ENCODE measurements at regions not wholly inside any gene's neighbourhood (a gene's known extent, or its start where the extent isn't known, plus 50 kb on each side); places are given as distances from the start of the nearest gene placed in this dataset.

DNA sequence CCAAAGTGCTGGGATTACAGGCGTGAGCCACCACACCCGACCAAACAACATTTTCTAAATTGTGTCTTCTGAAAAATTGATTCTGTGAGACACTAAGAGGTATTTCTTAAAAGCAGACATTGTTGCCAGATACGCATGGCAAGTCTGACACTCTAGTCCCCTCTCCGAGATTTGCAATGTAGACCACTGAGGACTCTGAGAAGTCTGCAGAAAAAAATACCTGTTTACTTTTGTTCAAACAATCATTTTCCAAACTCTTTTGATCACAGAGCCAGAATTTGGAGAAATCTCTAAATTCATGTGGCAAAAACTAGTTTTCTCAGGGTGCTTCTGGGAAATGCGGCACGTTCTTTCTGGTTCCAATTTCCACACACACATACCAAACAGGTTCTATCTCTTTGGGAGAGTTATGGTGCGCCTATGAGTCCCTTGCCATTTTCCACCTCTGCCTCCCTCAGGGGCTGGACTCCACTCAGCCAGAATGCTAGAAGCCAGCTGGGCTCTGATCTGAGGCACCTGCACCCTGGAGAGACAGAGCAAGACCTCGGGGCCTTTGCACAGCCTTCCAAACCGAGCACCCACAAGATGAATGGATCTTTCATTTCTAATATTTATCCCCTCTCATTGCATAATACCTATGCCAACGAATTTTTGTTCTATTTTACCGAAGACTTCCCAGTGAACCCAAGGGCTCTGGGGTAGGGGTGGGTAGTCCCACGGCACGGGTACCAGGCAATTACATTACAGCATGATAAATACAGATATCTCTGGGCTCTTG, 152.7 kb downstream of the MYCN start:
- Histone ChIP-seq H3K4me3 (ENCODE audit: low read depth in 1 of 3, low read length in 3 of 3) (no peak overlapping the region), H3K9me3 (ENCODE audit: control insufficient read depth in 4 of 4, low read length in 3 of 4) (no peaks in the 10 kb centered on the region), H3K9ac (ENCODE audit: low read depth in 1 of 2, low read length in 2 of 2) (no peak overlapping the region), H3K36me3 (ENCODE audit: control insufficient read depth in 4 of 4, insufficient read depth in 3 of 4, low read depth in 1 of 4, low read length in 3 of 4) (no peaks in the 10 kb centered on the region), H3K27me3 (ENCODE audit: control insufficient read depth in 4 of 4, insufficient read depth in 4 of 4, low read length in 3 of 4) (no peaks in the 10 kb centered on the region), H3K27ac (ENCODE audit: low read depth in 1 of 2, low read length in 2 of 2) (no peak overlapping the region), H3K4me1 (ENCODE audit: control insufficient read depth in 4 of 4, insufficient read depth in 4 of 4, low read length in 3 of 4) (peaks cover 4 to 21% (median 8%) of the 10 kb centered on the region in 4 donors)
- TF ChIP-seq HNF4G (IDR thresholded peaks at IDR 0.05) = no peak
- TF ChIP-seq RXRA (IDR thresholded peaks at IDR 0.05) = no peak
- TF ChIP-seq HNF4A (conservative IDR thresholded peaks at IDR 0.05) = no peak
- TF ChIP-seq, protein P1, sequence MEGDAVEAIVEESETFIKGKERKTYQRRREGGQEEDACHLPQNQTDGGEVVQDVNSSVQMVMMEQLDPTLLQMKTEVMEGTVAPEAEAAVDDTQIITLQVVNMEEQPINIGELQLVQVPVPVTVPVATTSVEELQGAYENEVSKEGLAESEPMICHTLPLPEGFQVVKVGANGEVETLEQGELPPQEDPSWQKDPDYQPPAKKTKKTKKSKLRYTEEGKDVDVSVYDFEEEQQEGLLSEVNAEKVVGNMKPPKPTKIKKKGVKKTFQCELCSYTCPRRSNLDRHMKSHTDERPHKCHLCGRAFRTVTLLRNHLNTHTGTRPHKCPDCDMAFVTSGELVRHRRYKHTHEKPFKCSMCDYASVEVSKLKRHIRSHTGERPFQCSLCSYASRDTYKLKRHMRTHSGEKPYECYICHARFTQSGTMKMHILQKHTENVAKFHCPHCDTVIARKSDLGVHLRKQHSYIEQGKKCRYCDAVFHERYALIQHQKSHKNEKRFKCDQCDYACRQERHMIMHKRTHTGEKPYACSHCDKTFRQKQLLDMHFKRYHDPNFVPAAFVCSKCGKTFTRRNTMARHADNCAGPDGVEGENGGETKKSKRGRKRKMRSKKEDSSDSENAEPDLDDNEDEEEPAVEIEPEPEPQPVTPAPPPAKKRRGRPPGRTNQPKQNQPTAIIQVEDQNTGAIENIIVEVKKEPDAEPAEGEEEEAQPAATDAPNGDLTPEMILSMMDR (IDR thresholded peaks at IDR 0.05; ENCODE audit: low read depth, low read length, missing input control) = no peak
- no peak for TF ChIP-seq RAD21 (IDR thresholded peaks at IDR 0.05)
- no peak for TF ChIP-seq NR2F2 (IDR thresholded peaks at IDR 0.05)
- TF ChIP-seq MAX (IDR thresholded peaks at IDR 0.05) = no peak
- TF ChIP-seq ATF3 (IDR thresholded peaks at IDR 0.05) = no peak
- TF ChIP-seq GABPA (IDR thresholded peaks at IDR 0.05 in 1 of 2, conservative IDR thresholded peaks at IDR 0.05 in 1 of 2) = no peak
- no peak for TF ChIP-seq FOXA2 (IDR thresholded peaks at IDR 0.05)
- no peak for TF ChIP-seq YY1 (IDR thresholded peaks at IDR 0.05)
- TF ChIP-seq JUND (IDR thresholded peaks at IDR 0.05) = no peak
- TF ChIP-seq SP1 (IDR thresholded peaks at IDR 0.05) = no peak
- TF ChIP-seq EGR1 (IDR thresholded peaks at IDR 0.05; ENCODE audit: low read depth in 2 of 2) = no peak
- no peak for TF ChIP-seq TAF1 (conservative IDR thresholded peaks at IDR 0.05)
- TF ChIP-seq, protein P2, sequence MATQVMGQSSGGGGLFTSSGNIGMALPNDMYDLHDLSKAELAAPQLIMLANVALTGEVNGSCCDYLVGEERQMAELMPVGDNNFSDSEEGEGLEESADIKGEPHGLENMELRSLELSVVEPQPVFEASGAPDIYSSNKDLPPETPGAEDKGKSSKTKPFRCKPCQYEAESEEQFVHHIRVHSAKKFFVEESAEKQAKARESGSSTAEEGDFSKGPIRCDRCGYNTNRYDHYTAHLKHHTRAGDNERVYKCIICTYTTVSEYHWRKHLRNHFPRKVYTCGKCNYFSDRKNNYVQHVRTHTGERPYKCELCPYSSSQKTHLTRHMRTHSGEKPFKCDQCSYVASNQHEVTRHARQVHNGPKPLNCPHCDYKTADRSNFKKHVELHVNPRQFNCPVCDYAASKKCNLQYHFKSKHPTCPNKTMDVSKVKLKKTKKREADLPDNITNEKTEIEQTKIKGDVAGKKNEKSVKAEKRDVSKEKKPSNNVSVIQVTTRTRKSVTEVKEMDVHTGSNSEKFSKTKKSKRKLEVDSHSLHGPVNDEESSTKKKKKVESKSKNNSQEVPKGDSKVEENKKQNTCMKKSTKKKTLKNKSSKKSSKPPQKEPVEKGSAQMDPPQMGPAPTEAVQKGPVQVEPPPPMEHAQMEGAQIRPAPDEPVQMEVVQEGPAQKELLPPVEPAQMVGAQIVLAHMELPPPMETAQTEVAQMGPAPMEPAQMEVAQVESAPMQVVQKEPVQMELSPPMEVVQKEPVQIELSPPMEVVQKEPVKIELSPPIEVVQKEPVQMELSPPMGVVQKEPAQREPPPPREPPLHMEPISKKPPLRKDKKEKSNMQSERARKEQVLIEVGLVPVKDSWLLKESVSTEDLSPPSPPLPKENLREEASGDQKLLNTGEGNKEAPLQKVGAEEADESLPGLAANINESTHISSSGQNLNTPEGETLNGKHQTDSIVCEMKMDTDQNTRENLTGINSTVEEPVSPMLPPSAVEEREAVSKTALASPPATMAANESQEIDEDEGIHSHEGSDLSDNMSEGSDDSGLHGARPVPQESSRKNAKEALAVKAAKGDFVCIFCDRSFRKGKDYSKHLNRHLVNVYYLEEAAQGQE (IDR thresholded peaks at IDR 0.05) = no peak
- 87% methylated on average over 13 of the region's 13 CpGs for WGBS
- DNase-seq (ENCODE audit: low spot score) = no peak

GRCh38 chr2:16091576-16092282, 151.4 kb downstream of the MYCN start:
- Histone ChIP-seq H3K27me3 (ENCODE audit: control insufficient read depth in 4 of 4, insufficient read depth in 4 of 4, low read length in 3 of 4) (no peaks in the 10 kb centered on the region), H3K9me3 (ENCODE audit: control insufficient read depth in 4 of 4, low read length in 3 of 4) (no peaks in the 10 kb centered on the region), H3K36me3 (ENCODE audit: control insufficient read depth in 4 of 4, insufficient read depth in 3 of 4, low read depth in 1 of 4, low read length in 3 of 4) (no peaks in the 10 kb centered on the region), H3K4me1 (ENCODE audit: control insufficient read depth in 4 of 4, insufficient read depth in 4 of 4, low read length in 3 of 4) (peaks cover 1 to 15% (median 4%) of the 10 kb centered on the region in 4 donors), H3K27ac (ENCODE audit: low read depth in 1 of 2, low read length in 2 of 2) (no peak overlapping the region), H3K9ac (ENCODE audit: low read depth in 1 of 2, low read length in 2 of 2) (no peak overlapping the region), H3K4me3 (ENCODE audit: low read depth in 1 of 3, low read length in 3 of 3) (no peak overlapping the region)
- no peak for TF ChIP-seq EGR1 (IDR thresholded peaks at IDR 0.05; ENCODE audit: low read depth in 2 of 2)
- no peak for TF ChIP-seq MAX (IDR thresholded peaks at IDR 0.05)
- TF ChIP-seq HNF4A (conservative IDR thresholded peaks at IDR 0.05) = no peak
- TF ChIP-seq, protein P2 (IDR thresholded peaks at IDR 0.05) = no peak
- no peak for DNase-seq (ENCODE audit: low spot score)
- 86% methylated on average over 1 of the region's 1 CpG for WGBS
